NCI-H1105 treated with DMSO at 0.1 percent for 48 hours (cell line): ENCODE measurements at regions not wholly inside any gene's neighbourhood (a gene's known extent, or its start where the extent isn't known, plus 50 kb on each side); places are given as distances from the start of the nearest gene placed in this dataset.
"Not testable (repeated sequence)": the region's sequence is repeated elsewhere in the genome, so short reads cannot be mapped to it uniquely, and the experiment has no call there.

Experiments used
- DNase-seq: peaks from one replicate; lab custom pipeline; 2025; lab: John Stamatoyannopoulos, UW

- peak; percentile 30 for DNase-seq
Measured at GRCh38 chr19:23470873-23471545, 75.7 kb upstream of the ZNF91 start.

DNA sequence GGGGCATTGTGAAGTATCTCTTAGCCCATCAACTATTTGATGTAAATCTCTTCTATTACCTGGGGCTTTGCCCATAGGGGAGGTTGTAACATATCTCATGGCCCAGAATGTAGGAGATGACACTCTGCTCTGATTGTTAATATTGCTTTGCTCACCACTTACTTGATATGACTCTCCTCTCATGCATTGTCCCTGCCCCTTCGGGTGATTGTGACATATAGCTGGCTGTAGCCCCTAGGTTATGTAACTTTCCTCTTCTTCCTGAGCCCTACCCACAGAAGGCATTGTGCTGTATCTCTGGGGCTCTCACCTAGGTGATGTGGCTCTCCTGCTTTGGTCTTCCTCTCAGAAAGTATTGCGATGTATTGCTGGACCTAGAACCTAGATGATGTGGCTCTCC lies 69.1 kb upstream of the ZNF91 start:
- not testable (repeated sequence) for DNase-seq

- no peak for DNase-seq
Measured at GRCh38 chr19:23461120-23461519, 65.8 kb upstream of the ZNF91 start.

- DNase-seq = no peak
Measured at GRCh38 chr19:23460656-23461055, 65.4 kb upstream of the ZNF91 start.
